ENCODE measurements at regions not wholly inside any gene's neighbourhood (a gene's known extent, or its start where the extent isn't known, plus 50 kb on each side); places are given as distances from the start of the nearest gene placed in this dataset.

GRCh38 chr10:111493024-111493625 lies 416.3 kb downstream of the ADRA2A start:
- FAIRE-seq (no peak), ATAC-seq (no peak), DNase-seq (ENCODE audit: low read depth in 1 of 2, low spot score in 1 of 2) (no peak)
- ChIA-PET POLR2A (no interaction called here), CTCF (no interaction called here)
- Histone ChIP-seq H3K4me1 (no peaks in the 10 kb centered on the region), H3K9me3 (peaks cover 10% of the 10 kb centered on the region; the same call in 2 of the 3 replicates), H3K4me2 (no peak overlapping the region), H3K27ac (no peak overlapping the region), H3K4me3 (no peak overlapping the region)
- no peak for TF ChIP-seq HOXA7 (CRISPR knock-in tag; IDR thresholded peaks at IDR 0.05)
- TF ChIP-seq RNF2 (IDR thresholded peaks at IDR 0.05; ENCODE audit: borderline replicate concordance, low read depth), result no peak
- no peak for TF ChIP-seq FOXS1 (CRISPR knock-in tag; IDR thresholded peaks at IDR 0.05)
- TF ChIP-seq EHMT2 (IDR thresholded peaks at IDR 0.05; ENCODE audit: low read depth), result no peak
- no peak for TF ChIP-seq HOXB13 (CRISPR knock-in tag; IDR thresholded peaks at IDR 0.05; ENCODE audit: low read depth)
- no peak for TF ChIP-seq RARB (CRISPR knock-in tag; IDR thresholded peaks at IDR 0.05)
- no peak for TF ChIP-seq SREBF2 (IDR thresholded peaks at IDR 0.05)
- no peak for TF ChIP-seq FOSB (CRISPR knock-in tag; IDR thresholded peaks at IDR 0.05)
- TF ChIP-seq ZC3H11A (IDR thresholded peaks at IDR 0.05), result no peak
- TF ChIP-seq RFX5 (IDR thresholded peaks at IDR 0.05), result no peak
- no peak for TF ChIP-seq GATA3 (IDR thresholded peaks at IDR 0.05; ENCODE audit: borderline replicate concordance)
- TF ChIP-seq MAX (IDR thresholded peaks at IDR 0.05), result no peak
- TF ChIP-seq HES2 (IDR thresholded peaks at IDR 0.05), result no peak
- TF ChIP-seq CTCF (IDR thresholded peaks at IDR 0.05), result no peak
- TF ChIP-seq NFE2L2 (conservative IDR thresholded peaks at IDR 0.05; ENCODE audit: low read length), result no peak
- no peak for TF ChIP-seq HDAC2 (IDR thresholded peaks at IDR 0.05)
- WGBS (ENCODE audit: missing lambda C conversion rate), result 5% methylated on average over 2 of the region's 2 CpGs

- Histone ChIP-seq H3K4me2 (no peak overlapping the region), H3K4me3 (no peak overlapping the region), H3K27ac (no peak overlapping the region), H3K4me1 (no peaks in the 10 kb centered on the region), H3K9me3 (no peaks in the 10 kb centered on the region)
- ATAC-seq, result no peak
- no peak for FAIRE-seq
- 0% methylated on average over 1 of the region's 1 CpG for WGBS (ENCODE audit: missing lambda C conversion rate)
- CTCF ChIA-PET, result no interaction called here
- POLR2A ChIA-PET, result no interaction called here
- no peak for DNase-seq (ENCODE audit: low read depth in 1 of 2, low spot score in 1 of 2)
- TF ChIP-seq RNF2 (IDR thresholded peaks at IDR 0.05; ENCODE audit: borderline replicate concordance, low read depth) (no peak), BCL3 (IDR thresholded peaks at IDR 0.05) (no peak), HDAC2 (IDR thresholded peaks at IDR 0.05) (no peak), RCOR1 (IDR thresholded peaks at IDR 0.05; ENCODE audit: low read depth, low read length) (no peak), MYC (IDR thresholded peaks at IDR 0.05; ENCODE audit: borderline replicate concordance, low read length) (no peak), SREBF2 (IDR thresholded peaks at IDR 0.05) (no peak), CTCF (IDR thresholded peaks at IDR 0.05) (no peak), RAD21 (conservative IDR thresholded peaks at IDR 0.05 in 1 of 2, IDR thresholded peaks at IDR 0.05 in 1 of 2) (no peak), CHD2 (IDR thresholded peaks at IDR 0.05; ENCODE audit: low read length, partially characterized antibody) (no peak), NFE2L2 (conservative IDR thresholded peaks at IDR 0.05; ENCODE audit: low read length) (no peak), TP53 (CRISPR knock-in tag; IDR thresholded peaks at IDR 0.05) (no peak), REST (IDR thresholded peaks at IDR 0.05) (no peak), POLR2A (IDR thresholded peaks at IDR 0.05; ENCODE audit: low read length) (no peak), NPAS2 (CRISPR knock-in tag; IDR thresholded peaks at IDR 0.05; ENCODE audit: borderline replicate concordance) (no peak), ATOH8 (CRISPR knock-in tag; IDR thresholded peaks at IDR 0.05; ENCODE audit: low read depth) (no peak), KDM5A (IDR thresholded peaks at IDR 0.05) (no peak), SMC3 (IDR thresholded peaks at IDR 0.05) (no peak), NR3C1 (IDR thresholded peaks at IDR 0.05) (no peak)
Measured at GRCh38 chr10:111498560-111498959, 421.7 kb downstream of the ADRA2A start.
